NCI-H187 (cell line): ENCODE measurements at regions not wholly inside any gene's neighbourhood (a gene's known extent, or its start where the extent isn't known, plus 50 kb on each side); places are given as distances from the start of the nearest gene placed in this dataset.

Experiments
- DNase-seq, 2 experiments: peaks; one replicate each; lab custom pipeline; 2025; lab: John Stamatoyannopoulos, UW

DNA sequence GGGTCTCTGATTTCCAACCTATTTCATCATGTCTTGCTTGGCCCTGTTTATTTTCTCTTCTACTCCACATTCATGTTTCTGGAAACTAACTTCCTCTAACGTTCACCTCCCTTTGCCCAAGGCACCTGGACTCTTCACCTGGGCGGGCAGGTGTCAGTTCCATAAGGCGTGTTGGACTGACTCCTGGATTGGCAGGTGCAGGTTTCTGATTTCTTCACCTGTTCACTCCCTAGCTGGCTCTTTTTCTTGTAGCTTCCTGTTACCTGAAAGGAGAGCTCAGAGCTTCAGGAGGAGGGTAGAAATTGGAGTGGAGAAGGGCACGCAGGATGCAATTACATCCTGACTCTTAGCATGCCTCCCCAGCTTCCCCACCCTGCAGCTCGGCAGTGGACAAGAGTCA lies 350.8 kb upstream of the KLF3 start:
- peak; percentile 74 to 80 for DNase-seq

DNA sequence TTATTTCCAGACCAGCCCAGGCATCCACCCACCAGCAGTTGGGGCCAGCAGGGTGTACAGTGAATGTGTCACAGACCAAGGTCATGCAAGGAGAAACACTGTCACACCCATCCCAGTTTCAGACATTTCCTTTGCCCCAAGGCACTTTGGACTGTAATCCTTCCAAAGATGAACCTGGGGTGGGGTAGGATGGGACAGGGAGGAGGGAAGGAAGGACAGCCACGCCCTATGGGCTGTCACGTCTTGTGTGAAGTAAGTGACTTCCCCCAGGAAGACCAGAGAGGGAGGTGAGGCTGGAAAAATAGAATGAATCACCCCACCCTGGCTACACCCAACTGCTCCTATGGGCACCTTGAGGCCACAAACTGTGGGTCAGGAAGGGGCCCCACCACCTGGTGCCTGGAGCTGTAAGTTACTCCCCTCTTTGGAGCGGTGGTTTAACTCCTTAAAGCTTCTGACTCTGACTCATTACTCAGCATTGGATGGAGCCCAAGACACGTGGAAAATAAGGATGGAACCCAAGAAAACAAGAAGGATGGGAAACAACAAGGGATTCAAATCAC lies 349.9 kb upstream of the KLF3 start:
- DNase-seq = no peak

DNA sequence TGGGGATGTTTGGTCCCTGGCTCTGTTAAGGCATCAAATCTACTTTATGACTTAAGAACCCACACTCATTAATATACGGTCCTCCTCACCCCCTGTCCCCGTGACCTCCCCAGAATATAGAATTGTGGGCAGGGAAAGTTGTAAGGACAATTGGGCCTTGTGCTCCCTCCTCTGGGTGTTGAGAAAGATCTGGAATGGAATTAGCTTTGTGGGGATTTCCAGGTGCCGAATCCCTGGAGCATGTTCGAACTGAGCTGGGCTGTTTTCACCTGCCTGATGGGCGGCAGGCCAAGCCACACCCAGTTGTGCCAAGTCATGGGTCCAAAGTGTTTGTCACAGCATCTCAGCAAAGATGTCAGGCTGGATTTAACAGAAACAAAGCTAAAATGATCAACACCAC lies 349.3 kb upstream of the KLF3 start:
- peak in 1 of 2 experiments; percentile 28 for DNase-seq

DNA sequence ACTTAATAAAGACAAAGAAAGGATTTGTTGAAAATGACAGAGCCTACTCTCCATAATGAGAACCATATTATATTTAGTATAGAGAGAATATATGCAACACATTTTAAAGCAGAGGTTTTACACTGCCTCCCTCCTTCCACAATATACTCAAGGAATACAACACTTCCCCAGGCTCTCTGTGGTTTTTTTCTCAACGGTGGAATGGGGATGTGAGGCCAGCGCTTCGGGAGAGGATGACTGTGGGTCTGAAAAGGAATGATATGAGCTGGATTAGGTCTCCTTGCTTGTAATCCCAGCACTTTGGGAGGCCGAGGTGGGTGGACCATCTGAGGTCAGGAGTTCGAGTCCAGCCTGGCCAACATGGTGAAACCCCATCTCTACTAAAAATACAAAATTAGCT lies 348.7 kb upstream of the KLF3 start:
- no peak for DNase-seq

DNA sequence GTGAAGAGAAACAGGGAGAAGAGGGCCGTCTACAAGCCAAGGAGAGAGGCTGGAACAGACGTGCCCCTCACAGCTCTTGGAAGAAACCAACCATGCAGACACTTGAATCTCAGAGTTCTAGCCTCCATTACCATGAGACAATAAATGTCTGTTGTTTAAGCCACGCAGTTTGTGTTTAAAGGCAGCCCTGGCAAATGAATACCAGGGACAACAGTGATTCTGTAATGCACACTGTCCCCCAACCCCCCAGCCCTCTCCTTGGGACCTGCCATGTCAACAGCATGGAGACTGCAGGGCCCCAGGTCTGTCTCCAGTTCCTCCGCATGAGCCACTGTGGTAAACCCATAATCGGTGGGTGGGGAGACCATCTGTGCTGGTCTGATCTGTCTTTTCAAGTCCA lies 348.0 kb upstream of the KLF3 start:
- no peak for DNase-seq

DNA sequence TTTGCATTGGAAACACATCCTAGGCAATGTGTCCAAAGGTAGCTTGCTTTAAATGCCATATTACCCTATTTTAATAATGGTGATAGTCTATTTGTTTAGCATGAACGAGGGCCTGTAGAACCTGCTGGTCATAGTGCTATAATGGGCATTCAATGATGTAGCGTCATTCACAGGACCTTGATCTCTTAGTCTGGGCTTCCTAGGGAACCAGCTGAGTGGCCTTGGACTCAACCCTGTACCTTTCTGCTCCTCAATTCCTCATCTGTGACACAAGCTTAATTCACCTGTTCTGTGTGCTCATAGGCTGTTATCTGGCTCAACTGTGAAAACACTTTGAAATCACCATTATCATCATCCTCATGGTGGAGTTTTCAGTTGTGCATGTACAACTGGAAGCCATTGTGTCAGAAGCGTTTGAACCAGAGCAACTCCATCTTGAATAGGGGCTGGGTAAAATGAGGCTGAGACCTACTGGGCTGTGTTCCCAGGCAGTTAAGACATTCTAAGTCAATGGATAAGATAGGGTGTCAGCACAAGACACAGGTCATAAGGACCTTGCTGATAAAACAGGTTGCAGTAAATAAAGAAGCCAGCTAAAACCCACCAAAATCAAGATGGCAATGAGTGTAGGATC lies 346.8 kb upstream of the KLF3 start:
- no peak for DNase-seq

DNA sequence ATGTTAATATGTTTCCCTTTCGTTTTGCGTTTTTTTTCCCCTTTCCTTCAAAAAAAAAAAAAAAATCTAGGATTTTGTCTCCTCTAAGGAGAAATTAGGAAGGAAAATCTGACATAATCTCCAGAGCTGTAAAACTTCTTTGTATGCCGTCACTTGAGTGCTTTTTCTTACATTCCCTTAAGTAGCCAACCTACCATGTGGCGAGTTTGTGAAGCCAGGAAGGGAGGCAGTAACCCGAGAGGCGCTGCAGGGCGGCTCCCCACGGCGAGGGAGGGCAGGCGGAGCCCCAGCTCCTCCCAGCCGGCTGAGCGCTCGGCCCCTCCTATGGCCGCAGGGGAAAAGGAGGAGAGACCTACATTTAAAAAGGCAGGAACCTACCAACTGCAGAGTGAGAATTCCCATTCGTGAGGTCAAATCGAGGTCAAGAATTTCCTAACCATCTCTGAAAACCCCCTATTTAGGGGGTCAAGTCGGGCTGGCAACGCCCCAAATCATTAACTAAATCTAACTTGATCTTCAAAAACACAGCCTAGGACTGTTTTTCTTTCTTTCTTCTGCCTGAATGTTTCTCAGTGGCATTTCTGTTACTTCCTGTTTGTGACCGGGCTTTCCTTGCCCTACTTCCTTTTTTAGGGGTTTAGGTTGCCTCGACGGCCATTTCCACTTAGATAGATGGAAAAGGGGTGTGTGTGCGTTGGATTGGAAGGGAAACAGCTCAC lies 345.1 kb upstream of the KLF3 start:
- DNase-seq = peak; percentile 80 to 88

DNA sequence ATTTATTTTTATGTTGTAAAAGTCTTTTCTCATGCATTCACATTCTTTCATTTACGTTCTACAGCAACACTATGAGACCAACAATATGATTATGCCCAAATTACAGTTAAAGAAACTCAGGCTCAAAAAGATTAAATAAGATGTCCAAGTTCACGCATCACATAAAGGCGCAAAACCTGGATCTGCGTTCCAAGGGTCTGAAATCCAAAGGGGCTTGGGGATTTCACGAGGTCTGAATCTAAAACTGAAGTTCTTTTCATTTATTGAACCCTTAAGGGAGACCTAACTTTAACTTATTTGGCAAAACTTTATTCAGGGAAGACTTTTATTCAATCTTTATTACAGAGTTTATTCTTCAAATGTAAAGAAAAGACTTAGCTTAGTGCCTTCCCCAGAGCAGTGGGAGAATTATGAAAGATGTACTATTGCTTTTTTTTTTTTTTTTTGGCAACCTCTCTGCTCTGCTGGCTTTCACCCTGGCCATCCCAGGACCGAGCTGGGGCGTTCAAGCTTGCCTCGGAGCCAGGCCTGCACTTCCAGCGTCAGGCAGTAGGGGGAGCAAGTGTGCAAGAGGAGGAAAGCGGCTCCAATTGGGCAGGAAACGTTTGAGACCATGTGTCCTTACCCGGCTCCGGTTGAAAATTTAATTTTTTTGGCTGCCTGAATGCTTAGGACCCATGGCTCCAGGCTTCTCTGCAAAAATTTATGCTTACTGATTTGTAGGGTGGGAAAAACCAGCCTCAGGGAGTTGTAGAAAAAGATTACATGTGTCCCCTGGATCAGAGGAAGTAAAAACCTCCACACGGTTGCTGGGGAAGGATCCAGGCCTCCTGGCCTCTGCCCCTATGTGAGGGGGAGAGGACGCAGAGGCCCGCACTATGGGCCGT lies 344.3 kb upstream of the KLF3 start:
- peak; percentile 68 to 80 for DNase-seq

DNA sequence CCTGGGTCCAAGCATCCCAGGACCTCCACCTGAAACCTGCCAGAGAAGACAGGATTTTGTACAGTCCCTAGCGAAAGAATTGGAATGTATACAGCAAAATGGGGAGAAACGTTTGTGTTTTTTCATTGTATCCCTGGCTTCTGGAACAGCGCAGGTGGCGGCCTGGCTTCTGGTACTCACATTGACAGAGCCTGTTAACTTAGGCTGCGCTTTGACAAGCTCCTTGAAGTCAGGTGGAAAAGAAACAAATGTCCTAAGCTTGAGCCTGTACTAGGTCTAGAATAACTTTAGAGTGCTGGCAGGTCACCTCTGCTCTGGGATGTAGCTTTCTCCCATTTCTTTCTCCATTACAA lies 343.7 kb upstream of the KLF3 start:
- no peak for DNase-seq

DNA sequence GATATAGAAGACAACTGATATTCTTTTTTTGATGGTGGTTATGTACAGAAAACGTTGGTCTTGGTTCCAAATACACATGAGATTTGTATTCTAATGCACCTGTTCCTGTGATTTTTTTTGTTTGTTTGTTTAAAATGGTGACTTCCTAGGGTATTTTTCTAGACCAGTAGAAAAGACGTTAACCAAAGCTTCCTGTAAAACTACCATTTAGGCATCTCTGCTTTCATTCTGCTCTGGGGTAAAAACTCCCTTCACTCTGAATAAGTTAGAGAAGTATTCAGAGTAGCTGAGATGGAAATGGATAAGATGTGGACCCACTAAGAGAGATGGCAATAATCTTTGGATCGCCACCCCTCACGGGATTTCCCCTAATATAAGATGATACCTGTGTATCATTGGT lies 343.2 kb upstream of the KLF3 start:
- no peak for DNase-seq

DNA sequence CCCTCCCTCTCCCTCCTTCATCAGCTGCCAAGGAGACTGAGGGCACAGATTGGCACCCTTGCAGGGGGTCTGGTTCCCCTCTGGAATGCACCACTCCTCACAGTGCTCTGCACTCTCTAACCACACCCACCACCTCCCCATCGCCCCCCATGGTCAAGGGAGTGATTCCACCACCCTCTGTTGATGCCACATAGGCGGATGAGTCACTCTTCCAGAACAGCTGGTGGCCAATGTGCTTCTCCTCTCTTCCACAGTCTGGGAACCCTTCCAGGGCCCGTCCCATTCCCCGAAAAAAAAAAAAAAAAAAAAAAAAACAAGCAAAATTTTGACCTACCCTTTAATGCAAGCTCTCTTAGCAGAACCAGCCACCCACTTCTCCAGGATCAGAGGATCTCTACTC lies 341.3 kb upstream of the KLF3 start:
- DNase-seq = no peak

DNA sequence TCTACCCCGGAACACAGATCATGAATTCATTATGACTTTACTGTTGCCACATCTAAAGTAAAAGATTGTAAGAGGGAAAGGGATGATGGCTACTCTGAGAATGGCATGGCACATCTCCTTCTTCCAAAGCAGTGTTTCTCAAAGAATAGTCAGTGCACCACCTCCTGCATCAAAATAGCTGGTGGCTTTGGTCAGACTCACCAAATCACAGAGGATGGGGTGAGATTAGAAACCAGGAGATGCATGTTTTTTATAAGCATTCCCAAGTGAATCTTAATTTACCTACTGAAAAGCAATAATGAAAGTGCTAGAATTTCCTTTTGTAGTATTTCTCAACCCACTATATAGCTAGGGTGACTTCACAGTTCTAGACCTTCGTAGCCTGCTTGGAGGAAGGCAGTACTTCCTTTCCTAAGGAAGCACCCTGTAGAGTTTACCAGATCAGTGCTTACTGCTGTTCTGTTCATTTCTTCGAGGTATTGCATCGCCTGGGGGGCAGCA lies 340.8 kb upstream of the KLF3 start:
- DNase-seq = no peak

DNA sequence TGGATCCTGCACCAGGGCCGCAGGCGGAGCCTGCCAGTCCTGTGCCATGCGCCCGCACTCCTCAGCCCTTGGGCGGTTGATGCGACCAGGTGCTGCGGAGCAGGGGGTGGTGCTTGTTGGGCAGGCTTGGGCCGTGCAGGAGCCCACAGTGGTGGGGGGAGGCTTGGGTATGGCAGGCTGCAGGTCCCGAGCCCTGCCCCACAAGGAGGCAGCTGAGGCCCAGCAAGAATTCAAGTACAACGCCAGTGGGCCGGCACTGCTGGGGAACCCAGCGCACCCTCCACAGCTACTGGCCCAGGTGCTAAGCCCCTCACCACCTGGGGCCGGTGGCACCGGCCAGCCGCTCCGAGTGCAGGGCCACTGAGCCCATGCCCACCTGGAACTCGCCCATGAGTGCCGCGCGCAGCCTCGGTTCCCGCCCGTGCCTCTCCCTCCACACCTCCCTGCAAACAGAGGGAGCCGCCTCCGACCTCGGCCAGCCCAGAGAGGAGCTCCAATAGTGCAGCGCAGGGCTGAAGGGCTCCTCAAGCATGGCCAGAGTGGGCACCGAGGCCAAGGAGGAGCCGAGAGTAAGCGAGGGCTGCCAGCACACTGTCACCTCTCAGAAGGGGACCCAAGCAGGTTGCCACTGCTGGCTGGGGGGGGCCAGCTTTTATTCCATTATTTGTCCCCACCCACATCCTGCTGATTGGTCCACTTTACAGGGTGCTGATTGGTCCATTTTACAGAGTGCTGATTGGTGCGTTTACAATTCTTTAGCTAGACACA lies 339.0 kb upstream of the KLF3 start:
- no peak for DNase-seq

DNA sequence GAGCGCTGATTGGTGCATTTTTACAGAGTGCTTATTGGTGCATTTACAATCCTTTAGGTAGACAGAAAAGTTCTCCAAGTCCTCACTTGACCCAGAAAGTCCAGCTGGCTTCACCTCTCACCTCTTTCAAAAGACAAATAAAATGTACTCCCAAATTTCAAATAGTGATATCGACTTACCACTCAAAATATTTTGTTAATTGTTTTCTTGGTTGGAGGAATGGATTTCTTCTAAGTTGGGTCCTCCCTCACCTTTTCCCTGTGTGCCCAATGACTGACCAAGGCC lies 338.4 kb upstream of the KLF3 start:
- no peak for DNase-seq

DNA sequence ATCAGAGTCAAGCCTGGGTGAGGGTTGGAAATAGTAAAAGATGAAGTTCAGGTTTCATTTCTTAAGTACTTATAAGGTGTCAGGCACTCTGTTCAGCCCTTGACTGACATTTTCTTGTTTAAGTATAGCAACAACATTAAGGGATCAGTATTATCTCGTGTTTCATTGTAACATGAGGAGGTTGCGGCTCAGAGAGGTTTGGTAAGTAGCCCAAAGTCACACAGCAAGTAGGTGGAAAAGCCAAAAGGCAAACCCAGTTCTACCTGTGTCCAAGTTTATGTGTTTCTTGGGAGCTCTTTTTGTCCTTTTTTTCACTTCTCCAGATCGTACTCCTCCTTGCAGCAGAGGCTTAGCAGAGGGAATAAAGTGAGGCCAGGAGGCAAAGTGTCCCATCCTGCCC lies 337.5 kb upstream of the KLF3 start:
- no peak for DNase-seq

DNA sequence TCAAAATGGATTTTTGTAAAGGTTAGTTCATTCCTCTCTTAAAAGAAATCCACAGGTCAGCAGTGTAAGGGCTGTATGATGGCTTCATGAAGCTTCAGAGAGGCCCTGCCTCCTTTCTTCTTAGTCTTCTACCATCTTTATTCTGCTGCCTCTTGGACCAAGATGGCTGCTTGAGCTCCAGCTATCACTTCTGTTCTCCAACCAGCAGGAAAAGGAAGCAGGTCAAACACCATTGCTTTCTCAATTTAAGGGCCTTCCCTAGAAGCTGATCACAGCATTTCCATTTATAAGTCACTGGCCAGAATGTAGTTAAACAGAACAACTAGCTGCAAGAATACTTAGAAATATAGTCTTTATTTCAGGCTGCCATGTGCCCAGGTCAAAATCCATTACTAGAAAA lies 336.8 kb upstream of the KLF3 start:
- no peak for DNase-seq

DNA sequence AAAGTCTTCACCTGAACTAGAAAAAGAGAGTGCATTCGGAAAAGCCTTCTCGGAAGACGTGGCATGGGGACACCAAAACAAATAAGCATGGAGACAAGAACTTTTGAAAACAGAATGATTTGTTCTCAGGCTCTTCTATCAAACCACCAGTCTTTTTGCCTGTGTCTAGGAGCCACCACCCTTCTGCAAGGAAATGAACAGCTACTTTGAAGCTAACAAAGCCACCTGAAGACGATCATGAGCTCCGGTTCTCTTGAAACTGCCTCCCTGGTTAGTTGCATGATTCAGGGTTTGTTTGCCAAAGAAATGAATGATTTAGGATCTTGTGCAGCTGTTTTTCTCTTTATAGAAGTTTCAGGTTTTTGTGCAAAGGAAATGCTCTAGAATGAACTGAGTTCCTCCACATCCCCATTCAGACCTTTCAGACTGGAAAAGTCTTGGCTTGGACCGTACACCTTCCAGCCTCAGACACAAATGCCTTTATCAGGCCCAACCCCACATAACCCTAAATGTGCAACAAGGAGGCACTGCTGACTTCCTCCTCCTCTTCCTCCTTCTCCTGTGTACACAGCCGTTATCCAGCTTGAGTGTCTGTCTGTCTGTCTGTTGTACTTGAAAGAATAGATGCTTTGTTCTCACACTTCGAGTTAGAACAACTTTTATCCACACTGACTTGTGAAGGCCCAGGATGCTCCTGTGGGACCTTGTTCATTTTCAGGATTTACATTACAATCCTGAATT lies 334.8 kb upstream of the KLF3 start:
- DNase-seq = no peak

DNA sequence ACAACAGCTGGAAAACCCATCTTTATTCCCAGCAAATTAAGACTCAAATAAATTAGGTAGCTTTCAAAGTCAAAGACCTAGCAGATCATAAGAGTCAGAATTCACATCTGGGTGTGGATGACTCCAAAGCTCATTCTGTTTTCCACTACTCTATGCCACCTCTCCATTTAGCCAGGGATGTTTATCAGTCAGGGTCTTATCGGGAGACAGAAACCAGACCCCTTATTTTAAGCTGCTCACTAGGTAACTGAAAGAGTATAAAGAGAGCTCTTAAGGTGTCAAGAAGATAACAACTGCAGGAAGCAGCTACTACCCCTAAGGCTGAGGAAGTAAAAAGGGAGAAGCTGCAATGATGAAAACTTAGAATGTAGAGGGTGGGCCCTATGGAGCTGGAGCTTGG lies 333.7 kb upstream of the KLF3 start:
- DNase-seq = no peak

DNA sequence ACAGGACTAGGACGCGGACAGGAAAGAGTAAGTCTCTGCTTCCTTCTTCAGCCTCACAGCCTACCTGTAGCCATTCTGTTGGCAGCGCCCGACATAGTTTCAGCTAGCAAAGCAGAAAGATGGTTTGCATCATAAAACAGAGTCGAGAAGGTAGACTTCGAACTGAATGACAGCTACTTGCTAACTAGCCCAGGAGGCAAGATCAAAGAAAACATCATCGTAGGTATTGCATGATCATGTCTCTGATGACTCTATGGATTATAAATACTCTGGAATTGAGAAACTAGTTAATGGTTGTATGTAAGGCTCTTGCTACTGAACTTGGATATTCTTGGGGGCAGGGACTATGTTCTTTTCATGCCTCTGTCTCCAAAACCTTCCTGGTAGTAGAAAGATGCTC lies 333.1 kb upstream of the KLF3 start:
- DNase-seq = no peak

DNA sequence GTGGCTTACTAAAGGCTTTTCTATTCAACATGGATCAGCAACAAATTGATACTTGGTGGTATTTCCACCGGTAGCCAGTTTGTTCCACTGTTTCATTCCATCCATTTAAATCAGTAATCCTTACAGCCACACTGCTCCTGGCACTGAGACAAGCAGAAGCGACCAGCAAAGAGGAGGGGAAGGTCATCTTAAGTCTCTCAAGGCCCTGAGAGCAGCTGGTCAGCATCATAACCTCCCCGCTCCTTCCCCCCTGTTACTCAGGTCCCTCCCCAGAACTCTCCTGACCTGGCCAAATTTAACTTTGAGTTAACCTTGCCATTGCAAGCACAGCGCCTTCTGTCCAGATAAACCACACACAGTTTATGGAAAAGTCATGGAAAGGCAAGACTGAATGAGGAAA lies 331.3 kb upstream of the KLF3 start:
- no peak for DNase-seq

DNA sequence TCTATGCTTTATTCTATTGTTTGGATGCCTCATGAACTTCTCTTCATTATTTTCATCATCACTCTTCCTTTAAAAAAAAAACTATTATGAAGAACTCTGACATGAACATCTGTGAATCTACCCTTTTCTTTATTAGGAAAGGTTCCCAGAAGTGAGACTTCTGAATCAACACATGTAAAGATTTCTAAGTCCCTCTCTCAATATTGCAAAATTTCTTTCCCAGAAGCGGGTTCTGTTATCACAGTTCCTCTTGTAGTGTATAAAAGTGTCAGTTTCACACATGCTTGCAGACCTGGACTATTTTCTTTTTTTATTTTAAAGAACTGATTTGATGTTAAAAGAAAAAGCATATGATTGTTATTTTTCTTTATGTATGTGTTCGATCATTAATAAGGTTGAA lies 330.8 kb upstream of the KLF3 start:
- no peak for DNase-seq
